ENCODE measurements at regions not wholly inside any gene's neighbourhood (a gene's known extent, or its start where the extent isn't known, plus 50 kb on each side); places are given as distances from the start of the nearest gene placed in this dataset.
"Not testable (repeated sequence)": the region's sequence is repeated elsewhere in the genome, so short reads cannot be mapped to it uniquely, and the experiment has no call there.

- Histone ChIP-seq H3K36me3 (ENCODE audit: control insufficient read depth in 2 of 3, insufficient read depth in 3 of 3, low read length in 3 of 3) (no peaks in the 10 kb centered on the region), H3K4me3 (ENCODE audit: low read length) (no peak overlapping the region), H3K9me3 (ENCODE audit: control insufficient read depth in 2 of 3, low read length in 3 of 3) (no peaks in the 10 kb centered on the region), H3K27me3 (ENCODE audit: control insufficient read depth in 2 of 2, insufficient read depth in 2 of 2, low read length in 2 of 2) (no peaks in the 10 kb centered on the region), H3K27ac (ENCODE audit: low read depth, low read length) (no peak overlapping the region), H3K4me1 (ENCODE audit: control insufficient read depth in 2 of 2, insufficient read depth in 2 of 2, low read length in 2 of 2) (peaks cover 0 to under 1% of the 10 kb centered on the region in 2 donors)
- ATAC-seq (no peak), DNase-seq (no peak)
- H3K27me3 Mint-ChIP-seq: no peaks in the 10 kb centered on the region
- CTCF ChIA-PET: no interaction called here
- H3K9me3 Mint-ChIP-seq: no peaks in the 10 kb centered on the region
- no peaks in the 10 kb centered on the region for H3K36me3 Mint-ChIP-seq
- no peak overlapping the region for H3K4me3 Mint-ChIP-seq
- intact Hi-C loops (cut with micrococcal nuclease): loop anchor here in 1 of 2 donors (5.0 kb wide), 1 partner anchor 249 kb away; no protein-coding TSS in a partner anchor
- peaks cover 0 to 11% (median 5%) of the 10 kb centered on the region in 7 donors for H3K4me1 Mint-ChIP-seq
- no peak overlapping the region for H3K27ac Mint-ChIP-seq
- POLR2A ChIA-PET: no interaction called here
These were observed 335.7 kb upstream of the PHF14 start for GRCh38 chr7:10637991-10638390.

GRCh38 chr7:10643545-10643944 lies 330.1 kb upstream of the PHF14 start:
- ChIA-PET CTCF (no interaction called here), POLR2A (no interaction called here)
- H3K4me3 Mint-ChIP-seq: peak overlapping the region in 9 of 10 donors; percentile 3 to 69 (median 26)

GRCh38 chr7:10644849-10645248 lies 328.8 kb upstream of the PHF14 start:
- intact Hi-C loops (cut with micrococcal nuclease): no loop called here
- H3K27ac ChIP-seq (ENCODE audit: low read depth, low read length): no peak overlapping the region
- ATAC-seq: no peak
- DNase-seq: no peak
- no peak overlapping the region for H3K4me3 ChIP-seq (ENCODE audit: low read length)
- no peaks in the 10 kb centered on the region for H3K9me3 ChIP-seq (ENCODE audit: control insufficient read depth in 2 of 3, low read length in 3 of 3)
- no peaks in the 10 kb centered on the region for H3K36me3 ChIP-seq (ENCODE audit: control insufficient read depth in 2 of 3, insufficient read depth in 3 of 3, low read length in 3 of 3)
- ChIA-PET CTCF (no interaction called here), POLR2A (interaction anchor here (0.6 kb wide), 1 partner anchor 933 kb away, joined by 5 read pairs; no protein-coding TSS in a partner anchor)
- H3K36me3 Mint-ChIP-seq: no peaks in the 10 kb centered on the region
- peaks cover 0 to 6% (median 0%) of the 10 kb centered on the region in 5 donors for H3K27me3 Mint-ChIP-seq
- H3K4me1 Mint-ChIP-seq: peaks cover 8 to 30% (median 20%) of the 10 kb centered on the region in 7 donors
- H3K9me3 Mint-ChIP-seq: peaks cover 0 to 2% (median 0%) of the 10 kb centered on the region in 11 donors
- no peaks in the 10 kb centered on the region for H3K27me3 ChIP-seq (ENCODE audit: control insufficient read depth in 2 of 2, insufficient read depth in 2 of 2, low read length in 2 of 2)
- H3K4me3 Mint-ChIP-seq: no peak overlapping the region
- peaks cover 0 to 11% of the 10 kb centered on the region in 2 donors for H3K4me1 ChIP-seq (ENCODE audit: control insufficient read depth in 2 of 2, insufficient read depth in 2 of 2, low read length in 2 of 2)
- H3K27ac Mint-ChIP-seq: no peak overlapping the region

More at GRCh38 chr7:10643545-10643944, 330.1 kb upstream of the PHF14 start:
- intact Hi-C loops (cut with micrococcal nuclease): no loop called here
- peaks cover 8 to 30% (median 20%) of the 10 kb centered on the region in 7 donors for H3K4me1 Mint-ChIP-seq
- peak; percentile 27 for ATAC-seq
- peaks cover 0 to 5% (median 0%) of the 10 kb centered on the region in 5 donors for H3K27me3 Mint-ChIP-seq
- Histone ChIP-seq H3K4me3 (ENCODE audit: low read length) (no peak overlapping the region), H3K27ac (ENCODE audit: low read depth, low read length) (no peak overlapping the region), H3K9me3 (ENCODE audit: control insufficient read depth in 2 of 3, low read length in 3 of 3) (no peaks in the 10 kb centered on the region), H3K4me1 (ENCODE audit: control insufficient read depth in 2 of 2, insufficient read depth in 2 of 2, low read length in 2 of 2) (peaks cover 0 to 11% of the 10 kb centered on the region in 2 donors), H3K27me3 (ENCODE audit: control insufficient read depth in 2 of 2, insufficient read depth in 2 of 2, low read length in 2 of 2) (no peaks in the 10 kb centered on the region), H3K36me3 (ENCODE audit: control insufficient read depth in 2 of 3, insufficient read depth in 3 of 3, low read length in 3 of 3) (no peaks in the 10 kb centered on the region)
- H3K36me3 Mint-ChIP-seq: no peaks in the 10 kb centered on the region
- DNase-seq: peak in 6 of 9 donors; percentile 1 to 45 (median 16)
- peaks cover 0 to 1% (median 0%) of the 10 kb centered on the region in 11 donors for H3K9me3 Mint-ChIP-seq
- H3K27ac Mint-ChIP-seq: peak overlapping the region in 2 of 9 donors; percentile 7 to 35

- ChIA-PET CTCF (no interaction called here), POLR2A (no interaction called here)
- H3K4me3 Mint-ChIP-seq: no peak overlapping the region
- H3K9me3 Mint-ChIP-seq: peaks cover 0 to 2% (median 0%) of the 10 kb centered on the region in 11 donors
- ATAC-seq (peak; percentile 44), DNase-seq (no peak)
- no peaks in the 10 kb centered on the region for H3K36me3 Mint-ChIP-seq
- H3K27ac Mint-ChIP-seq: no peak overlapping the region
- peaks cover 8 to 30% (median 20%) of the 10 kb centered on the region in 7 donors for H3K4me1 Mint-ChIP-seq
- Histone ChIP-seq H3K4me1 (ENCODE audit: control insufficient read depth in 2 of 2, insufficient read depth in 2 of 2, low read length in 2 of 2) (peaks cover 0 to 11% of the 10 kb centered on the region in 2 donors), H3K27ac (ENCODE audit: low read depth, low read length) (no peak overlapping the region), H3K36me3 (ENCODE audit: control insufficient read depth in 2 of 3, insufficient read depth in 3 of 3, low read length in 3 of 3) (no peaks in the 10 kb centered on the region), H3K4me3 (ENCODE audit: low read length) (no peak overlapping the region), H3K27me3 (ENCODE audit: control insufficient read depth in 2 of 2, insufficient read depth in 2 of 2, low read length in 2 of 2) (no peaks in the 10 kb centered on the region), H3K9me3 (ENCODE audit: control insufficient read depth in 2 of 3, low read length in 3 of 3) (no peaks in the 10 kb centered on the region)
- intact Hi-C loops (cut with micrococcal nuclease): no loop called here
- peaks cover 0 to 6% (median 0%) of the 10 kb centered on the region in 5 donors for H3K27me3 Mint-ChIP-seq
These were observed 327.5 kb upstream of the PHF14 start for GRCh38 chr7:10646194-10646593.

- Mint-ChIP-seq H3K4me3 (no peak overlapping the region), H3K36me3 (no peaks in the 10 kb centered on the region), H3K27me3 (peaks cover 0 to 6% (median 0%) of the 10 kb centered on the region in 5 donors), H3K9me3 (peaks cover 0 to 3% (median 0%) of the 10 kb centered on the region in 11 donors), H3K4me1 (peaks cover 6 to 16% (median 10%) of the 10 kb centered on the region in 7 donors), H3K27ac (no peak overlapping the region)
- no peaks in the 10 kb centered on the region for H3K36me3 ChIP-seq (ENCODE audit: control insufficient read depth in 2 of 3, insufficient read depth in 3 of 3, low read length in 3 of 3)
- DNase-seq (no peak), ATAC-seq (no peak)
- H3K4me1 ChIP-seq (ENCODE audit: control insufficient read depth in 2 of 2, insufficient read depth in 2 of 2, low read length in 2 of 2): peaks cover 0 to 8% of the 10 kb centered on the region in 2 donors
- ChIA-PET POLR2A (no interaction called here), CTCF (no interaction called here)
- intact Hi-C loops (cut with micrococcal nuclease): no loop called here
- no peak overlapping the region for H3K27ac ChIP-seq (ENCODE audit: low read depth, low read length)
- H3K4me3 ChIP-seq (ENCODE audit: low read length): no peak overlapping the region
- no peaks in the 10 kb centered on the region for H3K27me3 ChIP-seq (ENCODE audit: control insufficient read depth in 2 of 2, insufficient read depth in 2 of 2, low read length in 2 of 2)
- no peaks in the 10 kb centered on the region for H3K9me3 ChIP-seq (ENCODE audit: control insufficient read depth in 2 of 3, low read length in 3 of 3)
These were observed 325.4 kb upstream of the PHF14 start for GRCh38 chr7:10648289-10648688.

- intact Hi-C loops (cut with micrococcal nuclease); H3K27me3 ChIP-seq (ENCODE audit: control insufficient read depth in 2 of 2, insufficient read depth in 2 of 2, low read length in 2 of 2); H3K4me1 ChIP-seq (ENCODE audit: control insufficient read depth in 2 of 2, insufficient read depth in 2 of 2, low read length in 2 of 2); H3K4me3 Mint-ChIP-seq; DNase-seq; H3K36me3 Mint-ChIP-seq; H3K9me3 ChIP-seq (ENCODE audit: control insufficient read depth in 2 of 3, low read length in 3 of 3); H3K27ac Mint-ChIP-seq; CTCF ChIA-PET; H3K9me3 Mint-ChIP-seq; ATAC-seq; H3K4me1 Mint-ChIP-seq; H3K4me3 ChIP-seq (ENCODE audit: low read length); H3K36me3 ChIP-seq (ENCODE audit: control insufficient read depth in 2 of 3, insufficient read depth in 3 of 3, low read length in 3 of 3); H3K27me3 Mint-ChIP-seq; POLR2A ChIA-PET; H3K27ac ChIP-seq (ENCODE audit: low read depth, low read length): not testable (repeated sequence)
These were observed 324.6 kb upstream of the PHF14 start for GRCh38 chr7:10649120-10649519.

- Histone ChIP-seq H3K36me3 (ENCODE audit: control insufficient read depth in 2 of 3, insufficient read depth in 3 of 3, low read length in 3 of 3) (no peaks in the 10 kb centered on the region), H3K4me3 (ENCODE audit: low read length) (no peak overlapping the region), H3K9me3 (ENCODE audit: control insufficient read depth in 2 of 3, low read length in 3 of 3) (no peaks in the 10 kb centered on the region), H3K27me3 (ENCODE audit: control insufficient read depth in 2 of 2, insufficient read depth in 2 of 2, low read length in 2 of 2) (no peaks in the 10 kb centered on the region), H3K27ac (ENCODE audit: low read depth, low read length) (no peak overlapping the region), H3K4me1 (ENCODE audit: control insufficient read depth in 2 of 2, insufficient read depth in 2 of 2, low read length in 2 of 2) (no peaks in the 10 kb centered on the region)
- intact Hi-C loops (cut with micrococcal nuclease): no loop called here
- POLR2A ChIA-PET: no interaction called here
- Mint-ChIP-seq H3K9me3 (peaks cover 0 to 3% (median 0%) of the 10 kb centered on the region in 11 donors), H3K4me1 (no peaks in the 10 kb centered on the region), H3K36me3 (no peaks in the 10 kb centered on the region), H3K4me3 (no peak overlapping the region), H3K27ac (no peak overlapping the region), H3K27me3 (peaks cover 0 to 5% (median 0%) of the 10 kb centered on the region in 5 donors)
- CTCF ChIA-PET: no interaction called here
- DNase-seq (no peak), ATAC-seq (no peak)
These were observed 318.6 kb upstream of the PHF14 start for GRCh38 chr7:10655031-10655430.

Measured in naive thymus-derived CD4-positive, alpha-beta T cell (primary cell).